ENCODE measurements at regions not wholly inside any gene's neighbourhood (a gene's known extent, or its start where the extent isn't known, plus 50 kb on each side); places are given as distances from the start of the nearest gene placed in this dataset.
"Not testable (repeated sequence)": the region's sequence is repeated elsewhere in the genome, so short reads cannot be mapped to it uniquely, and the experiment has no call there.

DNA sequence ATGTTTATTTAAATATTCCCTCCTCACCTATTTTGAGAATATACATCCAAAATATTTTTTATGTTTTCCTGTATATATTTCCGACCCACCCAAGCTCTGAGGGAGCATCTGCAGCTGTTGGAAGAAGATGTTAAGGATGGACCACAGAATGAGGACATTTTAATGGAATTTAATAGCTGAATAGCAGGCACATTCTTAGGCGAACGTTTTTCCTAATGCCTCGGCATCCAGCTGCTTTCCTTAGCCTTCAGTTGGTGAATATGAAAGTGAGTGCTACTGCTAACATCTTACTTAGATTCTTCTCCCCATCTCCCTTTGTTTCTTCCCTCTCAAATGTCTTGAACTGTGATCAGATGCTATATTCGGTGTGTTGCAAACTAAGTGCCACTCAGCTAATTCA lies 158.0 kb upstream of the CTSO start:
- ATAC-seq (no peak), DNase-seq (ENCODE audit: missing footprints) (no peak)
- intact Hi-C loops (cut with DNase I): no loop called here

- ATAC-seq (peak; percentile 46), DNase-seq (ENCODE audit: missing footprints) (no peak)
- intact Hi-C loops (cut with DNase I): no loop called here
Observed at GRCh38 chr4:156109943-156110900, 156.6 kb upstream of the CTSO start.

- ATAC-seq; DNase-seq (ENCODE audit: missing footprints); intact Hi-C loops (cut with DNase I): not testable (repeated sequence)
Observed at GRCh38 chr4:156109087-156109486, 155.4 kb upstream of the CTSO start.

GRCh38 chr4:156103311-156103710 lies 149.6 kb upstream of the CTSO start:
- no peak for DNase-seq (ENCODE audit: missing footprints)
- no peak for ATAC-seq
- intact Hi-C loops (cut with DNase I): no loop called here

DNA sequence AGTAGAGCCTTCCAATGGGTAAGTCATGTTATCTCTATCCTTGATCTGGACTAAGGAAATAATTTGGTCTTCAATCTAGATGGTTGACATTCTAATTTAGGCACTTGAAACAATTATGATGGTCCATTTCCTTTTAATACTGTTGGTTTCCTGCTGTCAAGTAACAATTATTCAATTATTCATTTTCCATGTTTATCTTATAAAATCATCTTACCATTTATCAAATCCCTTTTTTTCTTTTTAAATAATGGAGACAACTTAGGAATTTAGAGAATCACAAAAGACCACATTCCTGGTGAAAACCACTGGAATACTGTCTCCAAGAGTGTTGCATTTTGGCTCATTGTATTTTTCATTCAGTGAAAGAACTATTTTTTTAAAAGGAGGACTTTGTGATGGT lies 148.7 kb upstream of the CTSO start:
- no peak for DNase-seq (ENCODE audit: missing footprints)
- no peak for ATAC-seq
- intact Hi-C loops (cut with DNase I): no loop called here

- intact Hi-C loops (cut with DNase I): no loop called here
- no peak for DNase-seq (ENCODE audit: missing footprints)
- ATAC-seq: no peak
Observed at GRCh38 chr4:156101571-156101970, 147.9 kb upstream of the CTSO start.

DNA sequence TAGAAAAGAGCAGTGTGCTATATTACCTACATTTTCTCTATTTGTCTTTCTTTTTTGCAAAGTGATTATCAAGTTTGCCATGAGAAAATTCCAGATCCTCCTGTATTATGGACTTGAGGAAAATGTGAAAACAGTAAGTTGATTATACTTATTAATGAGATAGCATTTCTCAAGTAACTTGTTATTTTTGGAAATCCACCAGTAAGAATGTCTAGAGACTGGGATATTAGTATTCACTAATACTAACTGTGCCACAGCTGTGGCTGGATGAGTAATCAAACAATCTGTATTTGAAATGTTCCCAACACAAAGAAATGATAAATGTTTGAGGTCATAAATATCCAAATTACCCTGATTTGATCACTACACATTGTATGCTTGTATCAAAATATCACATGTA lies 147.0 kb upstream of the CTSO start:
- intact Hi-C loops (cut with DNase I): no loop called here
- no peak for ATAC-seq
- no peak for DNase-seq (ENCODE audit: missing footprints)

DNA sequence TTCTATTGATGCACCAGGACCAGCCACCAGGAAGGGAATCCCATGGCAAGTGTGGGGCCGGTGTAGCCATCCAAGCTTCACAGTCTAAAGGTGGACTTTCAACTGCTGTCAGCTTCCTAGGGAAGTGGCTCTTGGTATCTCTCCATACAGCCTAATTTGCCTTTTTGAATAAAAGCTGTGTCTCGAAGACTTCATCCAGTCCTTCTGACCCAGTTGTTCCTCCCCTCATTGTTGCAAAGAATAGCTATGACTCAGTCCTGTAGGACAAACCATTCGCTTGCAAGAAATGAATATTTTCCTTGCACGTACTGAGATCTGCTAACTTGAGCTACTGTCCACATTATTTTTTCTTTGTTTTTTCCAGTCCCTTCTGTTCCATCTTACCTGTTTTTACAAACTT lies 145.1 kb upstream of the CTSO start:
- DNase-seq (ENCODE audit: missing footprints) (no peak), ATAC-seq (no peak)
- intact Hi-C loops (cut with DNase I): no loop called here

- DNase-seq (ENCODE audit: missing footprints) (no peak), ATAC-seq (no peak)
- intact Hi-C loops (cut with DNase I): no loop called here
Observed at GRCh38 chr4:156085100-156085499, 131.4 kb upstream of the CTSO start.

GRCh38 chr4:156084373-156084772 lies 130.7 kb upstream of the CTSO start:
- intact Hi-C loops (cut with DNase I): no loop called here
- no peak for DNase-seq (ENCODE audit: missing footprints)

GRCh38 chr4:156073976-156074375 lies 120.3 kb upstream of the CTSO start:
- DNase-seq (ENCODE audit: missing footprints): no peak
- ATAC-seq: no peak
- intact Hi-C loops (cut with DNase I): no loop called here

More at GRCh38 chr4:156084373-156084772, 130.7 kb upstream of the CTSO start:
- no peak for ATAC-seq

- ATAC-seq (no peak), DNase-seq (ENCODE audit: missing footprints) (no peak)
- intact Hi-C loops (cut with DNase I): no loop called here
Observed at GRCh38 chr4:156060661-156061060, 107.0 kb upstream of the CTSO start.

DNA sequence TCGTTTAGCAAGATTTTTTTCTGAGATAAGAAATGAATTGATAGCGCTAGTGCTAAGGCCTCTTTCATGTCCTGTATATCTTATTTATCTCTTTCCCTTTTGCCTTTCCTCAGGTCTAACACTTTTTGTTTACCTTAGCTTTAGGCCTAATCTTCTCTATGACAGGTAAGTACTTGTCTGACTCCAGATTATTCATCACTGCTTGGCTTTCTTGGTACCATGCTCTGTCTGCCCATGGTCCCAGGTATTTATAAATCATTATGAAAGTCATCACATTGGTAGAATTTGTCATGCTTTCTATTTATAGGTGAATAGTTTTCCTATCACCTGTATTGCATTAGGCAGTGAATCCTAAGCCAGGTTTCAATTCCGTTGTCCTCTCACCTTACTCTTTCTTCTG lies 99.5 kb upstream of the CTSO start:
- intact Hi-C loops (cut with DNase I): no loop called here
- DNase-seq (ENCODE audit: missing footprints) (no peak), ATAC-seq (no peak)

- ATAC-seq: no peak
Observed at GRCh38 chr4:156052116-156052515, 98.5 kb upstream of the CTSO start.

GRCh38 chr4:156038772-156039171 lies 85.1 kb upstream of the CTSO start:
- intact Hi-C loops (cut with DNase I): no loop called here
- no peak for ATAC-seq
- no peak for DNase-seq (ENCODE audit: missing footprints)

More at GRCh38 chr4:156052116-156052515, 98.5 kb upstream of the CTSO start:
- intact Hi-C loops (cut with DNase I): no loop called here
- DNase-seq (ENCODE audit: missing footprints): no peak

GRCh38 chr4:156036496-156036895 lies 82.8 kb upstream of the CTSO start:
- intact Hi-C loops (cut with DNase I): no loop called here
- no peak for ATAC-seq
- DNase-seq (ENCODE audit: missing footprints): no peak

GRCh38 chr4:156029691-156030090 lies 76.0 kb upstream of the CTSO start:
- no peak for ATAC-seq
- DNase-seq (ENCODE audit: missing footprints): no peak
- intact Hi-C loops (cut with DNase I): no loop called here

- intact Hi-C loops (cut with DNase I): no loop called here
- ATAC-seq (no peak), DNase-seq (ENCODE audit: missing footprints) (no peak)
Observed at GRCh38 chr4:156021298-156021697, 67.6 kb upstream of the CTSO start.

DNA sequence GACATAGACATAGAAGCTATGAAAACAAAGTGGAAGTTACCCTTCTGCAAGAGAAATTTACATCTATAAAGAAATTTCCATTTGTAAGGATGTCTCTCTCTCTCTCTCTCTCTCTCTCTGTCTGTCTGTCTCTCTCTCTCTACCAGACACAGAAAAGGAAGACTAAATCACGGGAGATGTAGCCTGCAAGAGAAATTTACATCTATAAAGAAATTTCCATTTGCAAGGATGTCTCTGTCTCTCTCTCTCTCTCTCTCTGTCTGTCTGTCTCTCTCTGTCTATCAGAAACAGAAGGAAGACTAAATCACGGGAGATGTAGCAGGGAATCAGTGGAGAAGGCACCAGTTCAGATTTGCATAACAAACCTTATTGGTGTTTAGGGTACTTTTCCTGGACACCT lies 65.6 kb upstream of the CTSO start:
- intact Hi-C loops (cut with DNase I): no loop called here

GRCh38 chr4:156018383-156018782 lies 64.7 kb upstream of the CTSO start:
- DNase-seq (ENCODE audit: missing footprints): no peak
- intact Hi-C loops (cut with DNase I): no loop called here

More for the DNA sequence above, 65.6 kb upstream of the CTSO start:
- DNase-seq (ENCODE audit: missing footprints): no peak
- no peak for ATAC-seq

DNA sequence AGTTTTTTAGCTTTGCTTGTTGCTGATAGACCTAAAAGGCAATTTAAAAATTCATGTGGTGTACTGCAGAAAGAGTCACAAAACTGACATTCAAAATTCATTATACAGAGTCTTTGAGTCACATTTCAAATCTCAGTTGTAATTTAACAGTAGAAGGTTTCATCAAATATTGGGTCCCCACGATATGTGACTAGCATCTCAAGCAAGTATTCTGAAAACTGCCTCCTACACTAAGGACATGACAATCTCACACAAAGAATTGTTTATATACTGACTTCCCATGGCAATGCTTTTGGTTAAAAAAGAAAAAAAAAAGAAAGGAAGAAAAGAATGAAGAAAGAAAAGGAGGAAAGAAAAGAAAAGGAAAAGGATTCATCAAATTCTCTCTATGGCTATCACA lies 62.1 kb upstream of the CTSO start:
- intact Hi-C loops (cut with DNase I): no loop called here
- ATAC-seq (no peak), DNase-seq (ENCODE audit: missing footprints) (no peak)

More at GRCh38 chr4:156018383-156018782, 64.7 kb upstream of the CTSO start:
- ATAC-seq: no peak

All from Right ventricle myocardium inferior (tissue), 1 donor.